H1 (cell line): ENCODE measurements at regions not wholly inside any gene's neighbourhood (a gene's known extent, or its start where the extent isn't known, plus 50 kb on each side); places are given as distances from the start of the nearest gene placed in this dataset.

Source experiments
- CTCF ChIA-PET: fragments of 300-600 bp; sonication (Branson Sonifier 250); formaldehyde crosslinking; loops from one replicate; lab custom pipeline; 2021; ENCODE audit not compliant: partially characterized antibody; lab: Charles Lee
- POLR2A ChIA-PET: fragments of 300-600 bp; sonication (Branson Sonifier 250); formaldehyde crosslinking; loops from one replicate; lab custom pipeline; 2021; ENCODE audit warnings: inconsistent platforms; ENCODE audit not compliant: partially characterized antibody; lab: Charles Lee
- DNase-seq, 2 experiments: peaks; one replicate each; pipeline versions ENCODE4 v3.0.0 to v3.0.0-alpha.2; 2010 to 2022; ENCODE audit warnings: low spot score in 2 of 2, low read depth in 1 of 2, mixed read lengths in 1 of 2
- FAIRE-seq: peaks from 2 replicates; lab custom pipeline; 2011; peaks lifted over from hg19 to GRCh38; lab: Jason Lieb, UNC
- H2AFZ ChIP-seq: 2 replicates; pipeline ENCODE4 v1.8.1; 2012; ENCODE audit warnings: low read length, inconsistent platforms
- H2AK5ac ChIP-seq: 2 replicates; pipeline ENCODE4 v1.6.1; 2013; ENCODE audit warnings: low read depth, low read length
- H2BK120ac ChIP-seq: replicated peaks from 2 replicates; pipeline ENCODE3; 2013; ENCODE audit warnings: low read depth, low read length, inconsistent platforms
- H2BK12ac ChIP-seq: 2 replicates; pipeline ENCODE4 v1.6.1; 2013; ENCODE audit warnings: low read depth, low read length
- H2BK15ac ChIP-seq: 2 replicates; pipeline ENCODE4 v1.6.1; 2013; ENCODE audit warnings: low read length
- H2BK20ac ChIP-seq: 2 replicates; pipeline ENCODE4 v1.6.1; 2013; ENCODE audit warnings: low read length
- H2BK5ac ChIP-seq: 2 replicates; pipeline ENCODE4 v1.6.1; 2013; ENCODE audit warnings: low read depth, low read length
- H3K14ac ChIP-seq: 2 replicates; pipeline ENCODE4 v1.6.1; 2013; ENCODE audit warnings: inconsistent platforms; ENCODE audit not compliant: insufficient read length
- H3K18ac ChIP-seq: 2 replicates; pipeline ENCODE4 v1.6.1; 2013; ENCODE audit warnings: low read length; ENCODE audit errors: extremely low read depth
- H3K23ac ChIP-seq: 2 replicates; pipeline ENCODE4 v1.6.1; 2013; ENCODE audit warnings: inconsistent platforms; ENCODE audit not compliant: insufficient read length
- H3K23me2 ChIP-seq: 2 replicates; pipeline ENCODE4 v1.6.1; 2013; ENCODE audit warnings: low read depth, low read length
- H3K27ac ChIP-seq: 2 replicates; pipeline ENCODE4 v1.6.1; 2011; ENCODE audit warnings: low read depth, low read length, inconsistent platforms
- H3K27me3 ChIP-seq, 4 experiments: replicated peaks in 1 of 4; 1 replicate in 1 of 4; 2 replicates in 3 of 4; pipeline versions ENCODE4 v1.6.1 to v1.8.1; 2011 to 2013; ENCODE audit warnings: low read length in 3 of 4, mild to moderate bottlenecking in 3 of 4, inconsistent platforms in 2 of 4, mixed read lengths in 2 of 4, moderate library complexity in 1 of 4; ENCODE audit not compliant: control insufficient read depth in 3 of 4, insufficient read depth in 3 of 4; ENCODE audit errors: extremely low read depth in 1 of 4
- H3K36me3 ChIP-seq, 4 experiments: 2 replicates each; pipeline versions ENCODE4 v1.6.1 to v1.8.1; 2011 to 2013; ENCODE audit warnings: mild to moderate bottlenecking in 4 of 4, low read length in 3 of 4, moderate library complexity in 2 of 4, control low read depth in 1 of 4, inconsistent platforms in 1 of 4; ENCODE audit not compliant: insufficient read depth in 4 of 4, control insufficient read depth in 2 of 4
- H3K4ac ChIP-seq: replicated peaks from 2 replicates; pipeline ENCODE3; 2013; ENCODE audit warnings: low read length, low read depth, mixed read lengths, inconsistent platforms; ENCODE audit not compliant: insufficient read length
- H3K4me1 ChIP-seq, 4 experiments: replicated peaks in 1 of 4; 1 replicate in 1 of 4; 2 replicates in 3 of 4; pipeline versions ENCODE4 v1.6.1 to v1.8.1; 2011 to 2013; ENCODE audit warnings: low read length in 3 of 4, inconsistent platforms in 2 of 4, mixed read lengths in 1 of 4; ENCODE audit not compliant: insufficient read depth in 4 of 4, control insufficient read depth in 3 of 4
- H3K4me2 ChIP-seq, 2 experiments: 2 replicates each; pipeline versions ENCODE4 v1.6.1 to v1.8.1; 2011 to 2013; ENCODE audit warnings: low read depth in 2 of 2, low read length in 2 of 2, control low read depth in 1 of 2, inconsistent platforms in 1 of 2, mild to moderate bottlenecking in 1 of 2; ENCODE audit not compliant: insufficient read depth in 1 of 2
- H3K4me3 ChIP-seq, 4 experiments: fragments of 200-600, 300-600 bp in 1 of 4; sonication (generic), shearing (Covaris generic), sonication (Bioruptor Twin) in 1 of 4; 2 replicates each; pipeline versions ENCODE4 v1.5.1 to v1.8.1; 2011 to 2016; ENCODE audit warnings: low read length in 4 of 4, low read depth in 3 of 4, control low read depth in 2 of 4, inconsistent platforms in 2 of 4, mild to moderate bottlenecking in 2 of 4, mixed read lengths in 1 of 4, moderate library complexity in 1 of 4; ENCODE audit not compliant: insufficient read depth in 2 of 4; ENCODE audit errors: extremely low read depth in 1 of 4
- H3K56ac ChIP-seq: replicated peaks from 2 replicates; pipeline ENCODE3; 2013; ENCODE audit warnings: low read depth, mild to moderate bottlenecking, mixed read lengths, low read length, inconsistent platforms; ENCODE audit not compliant: insufficient read length
- H3K79me1 ChIP-seq: 2 replicates; pipeline ENCODE4 v1.6.1; 2013; ENCODE audit warnings: low read depth, low read length, control low read depth
- H3K79me2 ChIP-seq, 2 experiments: 2 replicates each; pipeline versions ENCODE4 v1.6.1 to v1.8.1; 2012 to 2013; ENCODE audit warnings: low read length in 2 of 2, mild to moderate bottlenecking in 2 of 2, inconsistent platforms in 1 of 2; ENCODE audit not compliant: insufficient read depth in 2 of 2, control insufficient read depth in 1 of 2
- H3K9ac ChIP-seq, 4 experiments: replicated peaks in 1 of 4; 1 replicate in 1 of 4; 2 replicates in 3 of 4; pipeline versions ENCODE4 v1.6.1 to v1.8.1; 2011 to 2013; ENCODE audit warnings: low read depth in 3 of 4, low read length in 3 of 4, control low read depth in 2 of 4, mild to moderate bottlenecking in 2 of 4, moderate library complexity in 2 of 4, inconsistent platforms in 1 of 4; ENCODE audit errors: extremely low read depth in 1 of 4
- H3K9me3 ChIP-seq, 2 experiments: 2 replicates each; pipeline versions ENCODE4 v1.6.1 to v1.8.1; 2012 to 2013; ENCODE audit warnings: mild to moderate bottlenecking in 2 of 2, moderate library complexity in 2 of 2, control low read depth in 1 of 2, inconsistent platforms in 1 of 2, low read depth in 1 of 2, low read length in 1 of 2, mixed read lengths in 1 of 2; ENCODE audit not compliant: insufficient read depth in 2 of 2
- H4K20me1 ChIP-seq, 2 experiments: replicated peaks in 1 of 2; 2 replicates each; pipeline versions ENCODE3 to v1.8.1; 2011 to 2013; ENCODE audit warnings: inconsistent platforms in 2 of 2, low read length in 2 of 2, mild to moderate bottlenecking in 1 of 2; ENCODE audit not compliant: insufficient read depth in 2 of 2, control insufficient read depth in 1 of 2
- H4K5ac ChIP-seq: 2 replicates; pipeline ENCODE4 v1.6.1; 2013; ENCODE audit warnings: low read length, low read depth, mixed read lengths, inconsistent platforms; ENCODE audit not compliant: insufficient read length
- H4K8ac ChIP-seq: 2 replicates; pipeline ENCODE4 v1.8.0; 2013; ENCODE audit warnings: mild to moderate bottlenecking, moderate library complexity, low read length, inconsistent platforms; ENCODE audit not compliant: insufficient read depth; ENCODE audit errors: extremely low read depth
- H4K91ac ChIP-seq: replicated peaks from 2 replicates; pipeline ENCODE3; 2013; ENCODE audit warnings: low read length, mixed read lengths, inconsistent platforms; ENCODE audit not compliant: insufficient read length
- E2F6 ChIP-seq: IDR thresholded peaks from 2 replicates; pipeline ENCODE4 v1.6.1; 2012; ENCODE audit warnings: inconsistent platforms
- FOSL1 ChIP-seq: IDR thresholded peaks from 2 replicates; pipeline ENCODE4 v1.6.1; 2011; ENCODE audit warnings: mild to moderate bottlenecking, low read depth, low read length, moderate library complexity; ENCODE audit not compliant: insufficient read depth
- GTF2F1 ChIP-seq: IDR thresholded peaks from 2 replicates; pipeline ENCODE4 v1.6.1; 2012; ENCODE audit warnings: low read depth, low read length, improper control_type of control experiment, borderline replicate concordance
- MAFK ChIP-seq: IDR thresholded peaks from 2 replicates; pipeline ENCODE4 v1.6.1; 2012; ENCODE audit warnings: low read depth, mild to moderate bottlenecking, improper control_type of control experiment, low read length
- NRF1 ChIP-seq: IDR thresholded peaks from 2 replicates; pipeline ENCODE4 v1.6.1; 2011; ENCODE audit warnings: mild to moderate bottlenecking, low read depth, low read length, improper control_type of control experiment
- RFX5 ChIP-seq: IDR thresholded peaks from 2 replicates; pipeline ENCODE4 v1.6.1; 2011; ENCODE audit warnings: low read depth, low read length, improper control_type of control experiment, borderline replicate concordance
- SAP30 ChIP-seq: fragments of 300-600 bp; sonication (generic); IDR thresholded peaks from 2 replicates; pipeline ENCODE4 v1.7.1; 2012; ENCODE audit warnings: low read length, moderate library complexity, mild to moderate bottlenecking, inconsistent platforms; ENCODE audit not compliant: insufficient read depth, insufficient replicate concordance
- SIN3A ChIP-seq, 2 experiments: IDR thresholded peaks in 1 of 2; conservative IDR thresholded peaks in 1 of 2; 2 replicates each; pipeline ENCODE4 v1.6.1; 2011 to 2012; ENCODE audit warnings: low read length in 2 of 2, improper control_type of control experiment in 1 of 2, low read depth in 1 of 2, mild to moderate bottlenecking in 1 of 2
- SIRT6 ChIP-seq: IDR thresholded peaks from one replicate; pipeline ENCODE4 v1.7.1; 2012; ENCODE audit warnings: low read length, inconsistent platforms
- SP1 ChIP-seq: IDR thresholded peaks from 2 replicates; pipeline ENCODE4 v1.6.1; 2011; ENCODE audit warnings: low read depth, low read length
- SUZ12 ChIP-seq: fragments of 200-600 bp; sonication (generic); IDR thresholded peaks from 2 replicates; pipeline ENCODE4 v1.6.1; 2012; ENCODE audit warnings: mild to moderate bottlenecking, inconsistent platforms, low read length, moderate library complexity, mixed read lengths
- ZNF274 ChIP-seq: IDR thresholded peaks from 2 replicates; pipeline ENCODE4 v1.7.0; 2012; ENCODE audit warnings: low read length, borderline replicate concordance; ENCODE audit errors: extremely low read depth
- WGBS, 2 experiments: shearing (Covaris generic) in 1 of 2; methylation state at CpG; one replicate each; pipeline versions ENCODE4 v1.1.6 to v1.1.7; 2013 to 2015; ENCODE audit warnings: low lambda C conversion rate in 2 of 2, mixed read lengths in 2 of 2, inconsistent platforms in 1 of 2, low coverage in 1 of 2, missing lambda C conversion rate in 1 of 2; ENCODE audit not compliant: insufficient replicate concordance in 2 of 2, insufficient coverage in 1 of 2, insufficient read length in 1 of 2; ENCODE audit errors: extremely low coverage in 1 of 2, missing lambda C conversion rate in 1 of 2; 5-methylcytosine and 5-hydroxymethylcytosine counted together

- no peak overlapping the region for H4K91ac ChIP-seq
- H3K4me1 ChIP-seq, result no peaks in the 10 kb centered on the region
- no peak overlapping the region for H3K56ac ChIP-seq
- no peaks in the 10 kb centered on the region for H3K9me3 ChIP-seq
- H2AK5ac ChIP-seq, result no peak overlapping the region
- TF ChIP-seq GTF2F1, result no peak
- TF ChIP-seq SUZ12, result no peak
- TF ChIP-seq E2F6, result no peak
- TF ChIP-seq SP1, result no peak
- no peak for TF ChIP-seq SAP30
- no peak for TF ChIP-seq FOSL1
- no peak for TF ChIP-seq RFX5
- no peak for TF ChIP-seq NRF1
- no peak for TF ChIP-seq ZNF274
- TF ChIP-seq SIN3A (conservative IDR thresholded peaks at IDR 0.05 in 1 of 2, IDR thresholded peaks at IDR 0.05 in 1 of 2; ENCODE audit: low read depth in 1 of 2, low read length in 2 of 2), result no peak
- TF ChIP-seq MAFK, result no peak
- no peak for TF ChIP-seq SIRT6
- H3K9ac ChIP-seq, result no peak overlapping the region
- no peak overlapping the region for H2AFZ ChIP-seq
- no peaks in the 10 kb centered on the region for H3K23me2 ChIP-seq
- H4K5ac ChIP-seq, result no peak overlapping the region
- H3K27ac ChIP-seq, result no peak overlapping the region
- H4K8ac ChIP-seq, result no peak overlapping the region
- no peak overlapping the region for H2BK15ac ChIP-seq
- 92% methylated on average over 5 of the region's 5 CpGs; no CpG with 5 or more reads in 1 of the 2 experiments for WGBS, 2 experiments
- no peak overlapping the region for H3K4me3 ChIP-seq
- H3K23ac ChIP-seq, result no peak overlapping the region
- no peaks in the 10 kb centered on the region for H3K79me2 ChIP-seq
- no peak overlapping the region for H2BK120ac ChIP-seq
- DNase-seq, result no peak
- no peak for FAIRE-seq
- H3K36me3 ChIP-seq, result no peaks in the 10 kb centered on the region
- no peak overlapping the region for H3K14ac ChIP-seq
- no peak overlapping the region for H2BK12ac ChIP-seq
- H3K18ac ChIP-seq, result no peak overlapping the region
- H3K27me3 ChIP-seq, result no peaks in the 10 kb centered on the region
- H2BK20ac ChIP-seq, result no peak overlapping the region
- peaks cover 0 to 1% of the 10 kb centered on the region in 2 experiments for H4K20me1 ChIP-seq
- CTCF ChIA-PET, result no interaction called here
- H3K4me2 ChIP-seq, result no peak overlapping the region
- POLR2A ChIA-PET, result no interaction called here
- no peaks in the 10 kb centered on the region for H3K79me1 ChIP-seq
- no peak overlapping the region for H3K4ac ChIP-seq
- no peak overlapping the region for H2BK5ac ChIP-seq
These were observed 109.6 kb upstream of the GIMD1 start for GRCh38 chr4:106478152-106478551.
